H1 (cell line): ENCODE measurements at regions not wholly inside any gene's neighbourhood (a gene's known extent, or its start where the extent isn't known, plus 50 kb on each side); places are given as distances from the start of the nearest gene placed in this dataset.
"Not testable (repeated sequence)": the region's sequence is repeated elsewhere in the genome, so short reads cannot be mapped to it uniquely, and the experiment has no call there.

ENCODE experiments used
- CTCF ChIA-PET: fragments of 300-600 bp; sonication (Branson Sonifier 250); formaldehyde crosslinking; loops from one replicate; lab custom pipeline; 2021; ENCODE audit not compliant: partially characterized antibody; lab: Charles Lee
- POLR2A ChIA-PET: fragments of 300-600 bp; sonication (Branson Sonifier 250); formaldehyde crosslinking; loops from one replicate; lab custom pipeline; 2021; ENCODE audit warnings: inconsistent platforms; ENCODE audit not compliant: partially characterized antibody; lab: Charles Lee
- DNase-seq, 2 experiments: peaks; one replicate each; pipeline versions ENCODE4 v3.0.0 to v3.0.0-alpha.2; 2010 to 2022; ENCODE audit warnings: low spot score in 2 of 2, low read depth in 1 of 2, mixed read lengths in 1 of 2
- FAIRE-seq: peaks from 2 replicates; lab custom pipeline; 2011; peaks lifted over from hg19 to GRCh38; lab: Jason Lieb, UNC
- H2AFZ ChIP-seq: 2 replicates; pipeline ENCODE4 v1.8.1; 2012; ENCODE audit warnings: low read length, inconsistent platforms
- H2AK5ac ChIP-seq: 2 replicates; pipeline ENCODE4 v1.6.1; 2013; ENCODE audit warnings: low read depth, low read length
- H2BK120ac ChIP-seq: replicated peaks from 2 replicates; pipeline ENCODE3; 2013; ENCODE audit warnings: low read depth, low read length, inconsistent platforms
- H2BK12ac ChIP-seq: 2 replicates; pipeline ENCODE4 v1.6.1; 2013; ENCODE audit warnings: low read depth, low read length
- H2BK15ac ChIP-seq: 2 replicates; pipeline ENCODE4 v1.6.1; 2013; ENCODE audit warnings: low read length
- H2BK20ac ChIP-seq: 2 replicates; pipeline ENCODE4 v1.6.1; 2013; ENCODE audit warnings: low read length
- H2BK5ac ChIP-seq: 2 replicates; pipeline ENCODE4 v1.6.1; 2013; ENCODE audit warnings: low read depth, low read length
- H3K14ac ChIP-seq: 2 replicates; pipeline ENCODE4 v1.6.1; 2013; ENCODE audit warnings: inconsistent platforms; ENCODE audit not compliant: insufficient read length
- H3K18ac ChIP-seq: 2 replicates; pipeline ENCODE4 v1.6.1; 2013; ENCODE audit warnings: low read length; ENCODE audit errors: extremely low read depth
- H3K23ac ChIP-seq: 2 replicates; pipeline ENCODE4 v1.6.1; 2013; ENCODE audit warnings: inconsistent platforms; ENCODE audit not compliant: insufficient read length
- H3K23me2 ChIP-seq: 2 replicates; pipeline ENCODE4 v1.6.1; 2013; ENCODE audit warnings: low read depth, low read length
- H3K27ac ChIP-seq: 2 replicates; pipeline ENCODE4 v1.6.1; 2011; ENCODE audit warnings: low read depth, low read length, inconsistent platforms
- H3K27me3 ChIP-seq, 4 experiments: replicated peaks in 1 of 4; 1 replicate in 1 of 4; 2 replicates in 3 of 4; pipeline versions ENCODE4 v1.6.1 to v1.8.1; 2011 to 2013; ENCODE audit warnings: low read length in 3 of 4, mild to moderate bottlenecking in 3 of 4, inconsistent platforms in 2 of 4, mixed read lengths in 2 of 4, moderate library complexity in 1 of 4; ENCODE audit not compliant: control insufficient read depth in 3 of 4, insufficient read depth in 3 of 4; ENCODE audit errors: extremely low read depth in 1 of 4
- H3K36me3 ChIP-seq, 4 experiments: 2 replicates each; pipeline versions ENCODE4 v1.6.1 to v1.8.1; 2011 to 2013; ENCODE audit warnings: mild to moderate bottlenecking in 4 of 4, low read length in 3 of 4, moderate library complexity in 2 of 4, control low read depth in 1 of 4, inconsistent platforms in 1 of 4; ENCODE audit not compliant: insufficient read depth in 4 of 4, control insufficient read depth in 2 of 4
- H3K4ac ChIP-seq: replicated peaks from 2 replicates; pipeline ENCODE3; 2013; ENCODE audit warnings: low read length, low read depth, mixed read lengths, inconsistent platforms; ENCODE audit not compliant: insufficient read length
- H3K4me1 ChIP-seq, 4 experiments: replicated peaks in 1 of 4; 1 replicate in 1 of 4; 2 replicates in 3 of 4; pipeline versions ENCODE4 v1.6.1 to v1.8.1; 2011 to 2013; ENCODE audit warnings: low read length in 3 of 4, inconsistent platforms in 2 of 4, mixed read lengths in 1 of 4; ENCODE audit not compliant: insufficient read depth in 4 of 4, control insufficient read depth in 3 of 4
- H3K4me2 ChIP-seq, 2 experiments: 2 replicates each; pipeline versions ENCODE4 v1.6.1 to v1.8.1; 2011 to 2013; ENCODE audit warnings: low read depth in 2 of 2, low read length in 2 of 2, control low read depth in 1 of 2, inconsistent platforms in 1 of 2, mild to moderate bottlenecking in 1 of 2; ENCODE audit not compliant: insufficient read depth in 1 of 2
- H3K4me3 ChIP-seq, 4 experiments: fragments of 200-600, 300-600 bp in 1 of 4; sonication (generic), shearing (Covaris generic), sonication (Bioruptor Twin) in 1 of 4; 2 replicates each; pipeline versions ENCODE4 v1.5.1 to v1.8.1; 2011 to 2016; ENCODE audit warnings: low read length in 4 of 4, low read depth in 3 of 4, control low read depth in 2 of 4, inconsistent platforms in 2 of 4, mild to moderate bottlenecking in 2 of 4, mixed read lengths in 1 of 4, moderate library complexity in 1 of 4; ENCODE audit not compliant: insufficient read depth in 2 of 4; ENCODE audit errors: extremely low read depth in 1 of 4
- H3K56ac ChIP-seq: replicated peaks from 2 replicates; pipeline ENCODE3; 2013; ENCODE audit warnings: low read depth, mild to moderate bottlenecking, mixed read lengths, low read length, inconsistent platforms; ENCODE audit not compliant: insufficient read length
- H3K79me1 ChIP-seq: 2 replicates; pipeline ENCODE4 v1.6.1; 2013; ENCODE audit warnings: low read depth, low read length, control low read depth
- H3K79me2 ChIP-seq, 2 experiments: 2 replicates each; pipeline versions ENCODE4 v1.6.1 to v1.8.1; 2012 to 2013; ENCODE audit warnings: low read length in 2 of 2, mild to moderate bottlenecking in 2 of 2, inconsistent platforms in 1 of 2; ENCODE audit not compliant: insufficient read depth in 2 of 2, control insufficient read depth in 1 of 2
- H3K9ac ChIP-seq, 4 experiments: replicated peaks in 1 of 4; 1 replicate in 1 of 4; 2 replicates in 3 of 4; pipeline versions ENCODE4 v1.6.1 to v1.8.1; 2011 to 2013; ENCODE audit warnings: low read depth in 3 of 4, low read length in 3 of 4, control low read depth in 2 of 4, mild to moderate bottlenecking in 2 of 4, moderate library complexity in 2 of 4, inconsistent platforms in 1 of 4; ENCODE audit errors: extremely low read depth in 1 of 4
- H3K9me3 ChIP-seq, 2 experiments: 2 replicates each; pipeline versions ENCODE4 v1.6.1 to v1.8.1; 2012 to 2013; ENCODE audit warnings: mild to moderate bottlenecking in 2 of 2, moderate library complexity in 2 of 2, control low read depth in 1 of 2, inconsistent platforms in 1 of 2, low read depth in 1 of 2, low read length in 1 of 2, mixed read lengths in 1 of 2; ENCODE audit not compliant: insufficient read depth in 2 of 2
- H4K20me1 ChIP-seq, 2 experiments: replicated peaks in 1 of 2; 2 replicates each; pipeline versions ENCODE3 to v1.8.1; 2011 to 2013; ENCODE audit warnings: inconsistent platforms in 2 of 2, low read length in 2 of 2, mild to moderate bottlenecking in 1 of 2; ENCODE audit not compliant: insufficient read depth in 2 of 2, control insufficient read depth in 1 of 2
- H4K5ac ChIP-seq: 2 replicates; pipeline ENCODE4 v1.6.1; 2013; ENCODE audit warnings: low read length, low read depth, mixed read lengths, inconsistent platforms; ENCODE audit not compliant: insufficient read length
- H4K8ac ChIP-seq: 2 replicates; pipeline ENCODE4 v1.8.0; 2013; ENCODE audit warnings: mild to moderate bottlenecking, moderate library complexity, low read length, inconsistent platforms; ENCODE audit not compliant: insufficient read depth; ENCODE audit errors: extremely low read depth
- H4K91ac ChIP-seq: replicated peaks from 2 replicates; pipeline ENCODE3; 2013; ENCODE audit warnings: low read length, mixed read lengths, inconsistent platforms; ENCODE audit not compliant: insufficient read length
- GTF2F1 ChIP-seq: IDR thresholded peaks from 2 replicates; pipeline ENCODE4 v1.6.1; 2012; ENCODE audit warnings: low read depth, low read length, improper control_type of control experiment, borderline replicate concordance
- RNF2 ChIP-seq: fragments of 200-900, 300-1000 bp; sonication (generic); IDR thresholded peaks from 2 replicates; pipeline ENCODE4 v1.7.1; 2016; ENCODE audit warnings: borderline replicate concordance, low read depth, mild to moderate bottlenecking, antibody characterized with exemption, low read length; ENCODE audit not compliant: poor library complexity, severe bottlenecking; ENCODE audit errors: missing control alignments
- SP2 ChIP-seq: IDR thresholded peaks from 2 replicates; pipeline ENCODE4 v1.6.1; 2012; ENCODE audit warnings: mild to moderate bottlenecking, low read length, inconsistent platforms
- TCF12 ChIP-seq: IDR thresholded peaks from 2 replicates; pipeline ENCODE4 v1.6.1; 2011; ENCODE audit warnings: low read depth, mild to moderate bottlenecking, low read length
- TEAD4 ChIP-seq: IDR thresholded peaks from 2 replicates; pipeline ENCODE4 v1.6.1; 2012; ENCODE audit warnings: low read depth, low read length, inconsistent platforms, mixed read lengths
- WGBS, 2 experiments: shearing (Covaris generic) in 1 of 2; methylation state at CpG; one replicate each; pipeline versions ENCODE4 v1.1.6 to v1.1.7; 2013 to 2015; ENCODE audit warnings: low lambda C conversion rate in 2 of 2, mixed read lengths in 2 of 2, inconsistent platforms in 1 of 2, low coverage in 1 of 2, missing lambda C conversion rate in 1 of 2; ENCODE audit not compliant: insufficient replicate concordance in 2 of 2, insufficient coverage in 1 of 2, insufficient read length in 1 of 2; ENCODE audit errors: extremely low coverage in 1 of 2, missing lambda C conversion rate in 1 of 2; 5-methylcytosine and 5-hydroxymethylcytosine counted together

GRCh38 chr3:78511840-78512239, 1256.0 kb downstream of the ROBO1 start (continued):
- TF ChIP-seq RNF2 (no peak), TCF12 (no peak), TEAD4 (no peak), GTF2F1 (no peak), SP2 (no peak)

GRCh38 chr3:78512786-78513185, 1255.0 kb downstream of the ROBO1 start:
- not testable (repeated sequence) for H3K9ac ChIP-seq

More at GRCh38 chr3:78512786-78513185, 1255.0 kb downstream of the ROBO1 start:
- H3K4ac ChIP-seq, H2BK5ac ChIP-seq, H3K36me3 ChIP-seq, H3K14ac ChIP-seq, H3K23me2 ChIP-seq, H4K8ac ChIP-seq, H3K18ac ChIP-seq, H3K4me3 ChIP-seq, H3K79me2 ChIP-seq, H3K4me1 ChIP-seq, H3K4me2 ChIP-seq, H2AK5ac ChIP-seq, H3K27me3 ChIP-seq, H3K79me1 ChIP-seq, H2BK20ac ChIP-seq, DNase-seq, H3K27ac ChIP-seq, H2AFZ ChIP-seq, FAIRE-seq, H4K20me1 ChIP-seq, H3K9me3 ChIP-seq, H3K56ac ChIP-seq, POLR2A ChIA-PET, H2BK15ac ChIP-seq, H4K91ac ChIP-seq, H2BK120ac ChIP-seq, H3K23ac ChIP-seq, H2BK12ac ChIP-seq, H4K5ac ChIP-seq: not testable (repeated sequence)
- WGBS, 2 experiments = 98% methylated on average over 4 of the region's 4 CpGs; no CpG with 5 or more reads in 1 of the 2 experiments
- CTCF ChIA-PET = interaction anchor here (1.4 kb wide), 1 partner anchor 11 kb away, joined by 4 read pairs; no protein-coding TSS in a partner anchor
